ENCODE measurements at regions not wholly inside any gene's neighbourhood (a gene's known extent, or its start where the extent isn't known, plus 50 kb on each side); places are given as distances from the start of the nearest gene placed in this dataset.

DNA sequence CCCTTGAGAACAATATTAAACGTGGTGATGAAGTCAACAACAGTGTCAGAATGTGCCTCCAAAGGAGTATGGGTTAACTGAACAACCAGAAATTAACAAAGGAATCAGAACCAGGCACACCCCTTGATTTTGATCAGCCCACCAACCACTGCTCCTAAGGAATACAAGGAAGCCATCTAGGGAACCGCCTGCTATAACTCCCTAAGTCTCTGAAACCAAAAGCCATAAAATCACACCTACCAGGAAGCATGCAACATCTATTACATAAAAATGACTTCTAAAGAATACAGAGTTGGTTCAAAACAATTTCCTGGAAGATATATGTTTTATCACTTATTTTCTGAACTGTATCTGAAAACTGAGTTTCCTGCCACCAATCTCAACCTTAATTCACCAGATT lies 360.0 kb downstream of the EPHA4 start:
- no peak for TF ChIP-seq CTCF (IDR thresholded peaks at IDR 0.05)
- no peak for TF ChIP-seq POLR2A (IDR thresholded peaks at IDR 0.05)
- TF ChIP-seq EP300 (IDR thresholded peaks at IDR 0.05): no peak
